ENCODE measurements at regions not wholly inside any gene's neighbourhood (a gene's known extent, or its start where the extent isn't known, plus 50 kb on each side); places are given as distances from the start of the nearest gene placed in this dataset.

DNA sequence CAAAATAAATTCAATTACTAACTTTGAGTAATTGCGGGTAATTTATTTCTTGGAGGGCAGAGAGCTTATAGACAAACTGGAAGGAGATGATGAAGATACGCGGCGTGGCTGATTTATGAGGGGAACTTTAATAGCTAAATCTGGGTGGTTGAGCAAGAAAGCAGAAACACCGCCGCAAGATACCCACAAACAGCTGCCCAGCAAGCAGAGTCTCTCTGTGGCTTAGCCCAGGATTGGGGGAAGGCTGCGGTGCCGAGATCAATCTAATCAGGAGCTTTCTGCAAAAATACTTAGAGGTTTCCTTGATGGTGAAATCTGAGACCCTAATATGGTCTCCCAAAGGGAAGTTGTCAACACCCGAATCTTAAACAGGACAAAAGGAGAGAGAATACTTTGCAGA lies 94.9 kb upstream of the MGMT start:
- FAIRE-seq (no peak), DNase-seq (ENCODE audit: low spot score) (no peak)

DNA sequence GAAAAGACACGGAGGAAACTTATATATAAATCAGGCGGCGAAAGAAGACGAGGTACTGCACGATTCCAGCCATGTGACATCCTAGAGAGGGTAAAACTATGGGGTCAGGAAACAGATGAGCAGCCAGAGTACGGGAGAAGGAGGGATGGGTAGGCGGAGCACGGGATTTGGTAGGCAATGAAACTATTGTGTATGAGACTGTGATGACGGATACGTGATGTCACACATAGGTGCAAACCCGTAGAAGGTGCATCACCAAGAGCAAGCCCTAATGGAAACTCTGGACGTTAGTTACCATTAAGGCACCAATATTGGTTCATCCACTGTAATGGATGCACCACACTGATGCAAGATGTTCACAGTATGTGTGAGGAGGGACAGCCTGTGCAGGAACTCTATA lies 93.8 kb upstream of the MGMT start:
- FAIRE-seq (no peak), DNase-seq (ENCODE audit: low spot score) (no peak)

DNA sequence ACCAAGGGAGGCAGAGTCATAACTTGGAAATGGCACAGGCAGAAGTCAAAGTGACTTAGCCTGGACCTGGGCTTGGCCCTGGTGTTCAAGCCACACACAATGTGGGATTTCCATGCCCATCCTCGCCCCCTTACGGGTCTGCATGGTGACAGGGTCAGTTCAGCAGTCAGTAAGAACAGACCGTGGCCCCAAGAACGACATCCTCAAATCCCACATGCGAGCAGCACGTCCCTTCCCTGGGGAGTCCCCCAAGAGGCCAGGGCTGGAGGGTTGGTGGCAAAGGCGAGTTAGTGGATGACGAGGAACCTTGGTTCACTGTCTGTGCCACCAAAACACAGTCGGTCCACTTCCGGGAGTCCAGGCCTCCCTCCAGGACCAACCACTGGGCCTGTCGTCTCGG lies 93.3 kb upstream of the MGMT start:
- FAIRE-seq: no peak

DNA sequence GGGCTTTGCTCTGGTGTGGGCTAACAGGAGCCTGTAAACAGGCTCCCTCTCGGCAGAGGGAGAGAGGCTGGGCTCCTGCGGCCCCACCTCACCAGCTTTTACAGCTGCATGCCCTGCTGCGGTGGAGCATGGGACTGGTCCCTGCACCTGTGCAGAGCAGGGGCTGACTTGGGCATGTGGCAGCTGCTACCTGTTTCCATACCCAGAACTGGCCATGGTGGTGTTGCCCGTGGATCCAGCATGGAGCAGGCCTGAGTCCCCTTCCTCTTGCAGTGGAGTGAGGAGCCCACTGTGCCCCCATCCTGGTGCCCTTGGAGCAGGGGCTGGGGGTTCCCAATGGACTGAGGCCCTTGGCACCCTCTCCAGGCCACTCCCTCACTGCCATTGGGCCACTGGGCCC lies 91.9 kb upstream of the MGMT start:
- FAIRE-seq: no peak

More for the DNA sequence above, 93.3 kb upstream of the MGMT start:
- DNase-seq (ENCODE audit: low spot score): no peak

DNA sequence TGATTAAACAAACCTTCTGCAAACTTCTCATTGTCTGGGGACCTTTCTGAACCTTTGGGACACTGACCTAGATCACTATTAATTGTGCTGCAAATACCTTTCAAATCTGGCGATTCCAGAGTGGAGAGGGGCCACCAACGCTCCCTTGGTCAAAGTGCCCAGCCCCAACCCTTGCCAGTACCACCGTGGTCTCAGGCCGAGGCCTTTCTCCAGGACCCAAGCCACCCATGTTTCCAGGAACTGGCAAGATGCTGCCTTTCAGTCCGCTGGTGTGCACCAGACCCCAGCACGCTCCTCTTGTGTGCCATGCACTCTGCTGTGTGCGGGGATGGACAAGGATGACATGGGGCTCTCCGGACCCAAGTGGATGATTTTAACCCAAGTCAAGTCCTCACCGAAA lies 91.1 kb upstream of the MGMT start:
- no peak for FAIRE-seq
- no peak for DNase-seq (ENCODE audit: low spot score)

More for the DNA sequence above, 91.9 kb upstream of the MGMT start:
- no peak for DNase-seq (ENCODE audit: low spot score)

DNA sequence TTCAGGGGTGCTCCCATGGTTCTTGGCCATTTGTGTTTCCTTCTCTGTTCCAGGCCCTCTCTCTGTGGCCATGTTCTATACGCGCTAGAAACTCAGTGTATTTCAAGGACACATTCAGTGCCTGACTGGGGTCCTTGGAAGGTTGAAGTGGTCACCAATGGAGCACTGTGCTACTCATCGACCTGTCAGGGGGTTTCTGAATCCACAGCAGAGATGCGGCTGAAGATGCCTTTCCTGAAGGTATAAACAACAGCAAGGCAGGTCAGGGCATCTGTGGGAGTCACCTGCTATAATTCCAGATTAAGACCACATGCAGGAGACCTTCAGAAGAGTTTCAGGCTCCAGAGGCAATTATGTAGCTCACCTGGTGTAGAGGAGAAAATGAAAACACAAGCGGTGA lies 86.8 kb upstream of the MGMT start:
- FAIRE-seq: no peak
- no peak for DNase-seq (ENCODE audit: low spot score)

DNA sequence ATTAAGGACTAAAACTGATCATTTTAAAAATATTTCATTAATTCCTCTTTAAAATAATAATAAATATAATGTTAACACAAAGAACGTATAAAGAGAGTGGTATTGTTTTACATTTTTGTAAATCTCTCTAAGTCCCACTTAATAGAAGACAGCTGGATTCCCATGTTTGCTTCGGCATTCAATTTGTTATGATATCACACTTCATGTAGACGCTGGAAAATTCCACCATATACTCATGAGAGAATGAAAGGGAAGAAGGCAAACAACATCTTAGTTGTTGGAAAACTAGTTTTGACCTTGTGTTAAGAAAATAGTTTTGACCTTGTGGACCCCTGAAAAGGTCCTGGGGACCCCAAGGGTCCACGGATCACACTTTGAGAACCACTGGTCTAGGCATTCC lies 85.3 kb upstream of the MGMT start:
- FAIRE-seq (no peak), DNase-seq (ENCODE audit: low spot score) (no peak)

DNA sequence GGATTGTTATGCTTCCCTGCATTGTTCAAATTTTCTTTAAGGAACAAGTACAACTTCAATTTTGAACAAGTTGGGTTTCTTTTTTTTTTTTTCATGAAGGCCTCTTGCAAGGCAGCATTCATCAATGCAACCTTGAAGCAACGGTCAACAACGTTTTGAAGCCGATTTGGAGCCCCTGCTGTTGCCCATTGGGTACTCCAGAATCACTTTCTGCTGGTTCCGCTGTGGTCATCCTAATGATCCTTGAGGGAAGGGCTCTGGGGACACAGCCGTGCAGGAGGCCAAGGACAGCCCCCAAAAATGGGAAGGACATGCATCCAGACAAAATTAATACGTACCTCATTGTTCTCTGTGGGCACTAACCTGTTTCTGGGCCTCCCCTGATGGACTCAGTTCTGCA lies 84.6 kb upstream of the MGMT start:
- FAIRE-seq (no peak), DNase-seq (ENCODE audit: low spot score) (no peak)

DNA sequence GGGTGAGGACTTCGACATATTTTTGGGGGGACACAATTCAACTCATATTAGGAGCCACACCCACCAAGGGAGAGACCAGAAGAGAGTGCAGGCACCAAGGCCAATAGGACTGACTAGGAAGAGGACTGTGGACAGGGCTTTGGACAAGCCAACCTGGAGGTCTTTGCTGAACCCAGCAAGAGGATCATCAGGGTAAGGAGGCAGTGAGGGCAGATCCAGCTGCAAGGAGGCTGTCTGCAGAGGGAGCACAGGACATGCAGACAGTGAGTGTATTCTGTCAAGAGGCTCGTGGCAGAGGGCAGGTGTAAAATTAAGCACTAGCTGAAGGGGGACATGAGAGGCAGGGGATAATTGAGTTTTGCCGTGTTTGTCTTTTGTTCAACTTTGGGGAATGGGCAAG lies 83.4 kb upstream of the MGMT start:
- DNase-seq (ENCODE audit: low spot score) (no peak), FAIRE-seq (no peak)

DNA sequence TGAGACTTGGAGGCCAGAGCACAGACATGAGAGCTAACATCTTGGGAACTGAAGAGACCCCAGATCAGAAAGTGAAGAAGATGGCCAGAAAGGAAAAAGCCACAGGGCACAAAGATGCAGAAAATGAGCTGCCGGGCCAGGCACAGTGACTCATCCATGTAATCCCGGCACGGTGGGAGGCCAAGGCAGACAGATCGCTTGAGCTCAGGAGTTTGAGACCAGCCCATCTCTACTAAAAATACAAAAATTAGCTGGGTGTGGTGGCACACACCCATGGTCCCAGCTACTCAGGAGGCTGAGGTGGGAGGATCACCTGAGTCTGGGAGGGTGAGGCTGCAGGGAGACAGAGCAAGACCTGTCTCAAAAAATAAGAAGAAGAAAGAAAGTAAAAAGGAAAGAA lies 81.4 kb upstream of the MGMT start:
- no peak for DNase-seq (ENCODE audit: low spot score)
- no peak for FAIRE-seq

DNA sequence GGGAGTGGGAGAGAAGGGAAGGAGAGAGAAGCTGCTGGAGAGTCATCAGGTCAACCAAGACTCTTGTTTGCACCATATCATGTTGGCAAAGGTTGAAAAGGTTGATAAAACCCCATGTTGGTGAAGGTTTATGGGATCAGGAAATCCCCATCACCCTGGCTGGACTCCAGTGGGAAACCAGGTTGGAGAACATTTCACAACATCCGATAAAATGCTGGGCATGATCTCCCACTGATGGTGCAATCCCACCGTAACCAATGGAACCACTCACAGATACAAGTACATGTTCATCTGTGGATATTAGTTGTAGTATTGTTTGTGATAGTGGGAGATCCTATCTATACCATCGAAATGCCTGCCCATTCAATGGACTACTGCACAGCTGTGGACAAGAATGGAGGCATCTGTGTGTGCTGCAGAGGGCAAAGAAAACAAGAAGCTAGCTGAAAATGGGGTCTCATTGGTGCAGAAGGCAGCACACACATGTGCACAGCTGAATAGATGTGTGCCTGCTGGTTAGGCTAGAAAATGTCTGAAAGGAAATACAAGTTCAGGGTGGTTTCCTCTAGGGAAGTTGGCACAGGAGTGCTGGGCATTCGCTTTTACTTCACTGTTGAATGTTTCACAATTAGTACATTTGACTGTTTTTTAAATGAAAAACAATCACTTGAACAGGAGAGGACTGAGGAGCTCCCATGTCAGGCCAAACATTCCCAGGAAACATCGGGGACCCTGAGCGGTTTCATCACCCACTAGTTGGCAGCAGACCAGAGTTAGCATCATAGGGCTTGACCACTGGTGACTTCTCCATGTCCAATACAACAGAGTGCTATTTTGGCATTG lies 80.4 kb upstream of the MGMT start:
- FAIRE-seq (no peak), DNase-seq (ENCODE audit: low spot score) (no peak)

DNA sequence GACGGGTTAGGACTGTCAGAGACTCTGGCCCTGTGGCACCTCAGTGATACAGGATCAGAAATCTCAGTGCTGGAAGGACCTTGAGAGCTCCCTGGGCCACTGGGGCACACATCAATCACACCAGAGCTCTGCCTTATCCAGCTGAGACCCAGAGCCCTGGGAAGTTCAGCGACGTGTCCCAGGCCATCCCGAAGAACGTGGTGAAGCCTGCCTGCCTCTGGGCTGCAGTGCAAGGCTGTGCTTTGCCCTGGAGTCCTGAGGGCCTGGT lies 79.8 kb upstream of the MGMT start:
- DNase-seq (ENCODE audit: low spot score) (no peak), FAIRE-seq (no peak)

DNA sequence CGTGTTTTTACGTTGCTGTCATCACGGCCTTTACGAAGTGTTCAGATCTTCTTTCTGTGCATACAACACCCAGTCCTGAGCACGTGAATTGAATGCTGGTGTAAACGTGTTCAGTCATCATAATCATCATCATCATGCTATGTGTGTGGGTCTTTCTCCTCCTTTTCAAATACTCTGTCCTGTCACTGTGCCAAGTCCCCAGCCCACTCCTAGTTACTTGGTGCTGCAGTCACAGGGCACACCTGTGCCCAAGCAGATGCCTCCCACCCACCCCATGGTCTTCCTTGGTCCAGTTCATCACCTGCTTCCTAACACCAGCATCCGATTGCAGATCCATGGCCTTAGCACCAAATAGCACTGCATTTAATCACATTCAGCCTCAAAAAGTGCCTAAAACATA lies 78.6 kb upstream of the MGMT start:
- DNase-seq (ENCODE audit: low spot score) (no peak), FAIRE-seq (no peak)

DNA sequence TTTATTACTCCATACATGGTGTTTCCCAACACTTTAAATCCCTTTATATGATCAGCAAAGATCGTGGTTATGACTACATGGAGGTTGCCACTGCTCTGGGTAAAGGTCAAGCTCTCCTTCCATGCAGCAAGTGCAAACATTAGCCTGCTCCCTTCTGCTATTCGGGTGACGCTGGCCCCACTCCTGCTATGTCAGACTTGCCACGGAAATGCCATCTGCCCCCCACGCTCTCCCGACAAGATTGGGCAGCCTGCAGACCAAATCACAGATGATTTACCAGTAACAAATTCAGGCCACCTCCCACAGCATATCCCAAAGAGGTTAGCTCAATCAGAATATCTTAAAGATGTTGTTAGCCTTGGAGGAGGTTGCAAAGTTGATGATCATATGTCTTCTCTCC lies 77.8 kb upstream of the MGMT start:
- DNase-seq (ENCODE audit: low spot score) (no peak), FAIRE-seq (no peak)

DNA sequence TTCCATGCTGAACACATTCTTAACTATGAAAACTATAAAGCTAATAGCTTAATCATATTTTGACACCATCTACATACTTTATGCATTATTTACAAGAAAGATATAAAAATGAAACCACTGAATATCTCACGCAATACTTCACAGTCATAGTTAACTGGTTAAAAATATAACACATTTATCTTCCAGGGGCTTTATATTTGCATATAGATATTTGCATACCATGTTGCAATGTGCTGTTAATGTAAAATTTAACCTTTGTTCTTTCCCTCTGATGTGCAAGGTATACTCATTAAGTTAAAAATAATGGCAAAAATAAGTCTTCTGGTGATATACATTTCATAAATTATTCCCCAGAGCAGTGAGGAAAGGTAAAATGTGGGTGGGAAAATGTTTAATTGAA lies 76.9 kb upstream of the MGMT start:
- DNase-seq (ENCODE audit: low spot score): no peak
- no peak for FAIRE-seq

DNA sequence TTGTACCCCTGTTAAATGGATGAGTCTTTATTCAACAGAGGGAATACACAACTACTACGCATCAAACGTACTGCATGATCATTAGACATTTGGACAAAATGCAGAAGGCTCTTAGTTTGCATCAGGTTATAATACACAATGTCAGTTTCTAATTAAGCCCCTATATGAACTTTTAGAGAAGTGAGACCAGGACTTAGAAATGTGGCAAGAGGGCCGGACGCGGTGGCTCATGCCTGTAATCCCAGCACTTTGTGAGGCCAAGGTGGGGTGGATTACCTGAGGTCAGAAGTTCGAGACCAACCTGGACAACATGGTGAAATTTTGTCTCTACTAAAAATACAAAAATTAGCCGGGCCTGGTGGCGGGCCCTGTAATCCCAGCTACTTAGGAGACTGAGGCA lies 76.3 kb upstream of the MGMT start:
- FAIRE-seq: no peak
- no peak for DNase-seq (ENCODE audit: low spot score)

DNA sequence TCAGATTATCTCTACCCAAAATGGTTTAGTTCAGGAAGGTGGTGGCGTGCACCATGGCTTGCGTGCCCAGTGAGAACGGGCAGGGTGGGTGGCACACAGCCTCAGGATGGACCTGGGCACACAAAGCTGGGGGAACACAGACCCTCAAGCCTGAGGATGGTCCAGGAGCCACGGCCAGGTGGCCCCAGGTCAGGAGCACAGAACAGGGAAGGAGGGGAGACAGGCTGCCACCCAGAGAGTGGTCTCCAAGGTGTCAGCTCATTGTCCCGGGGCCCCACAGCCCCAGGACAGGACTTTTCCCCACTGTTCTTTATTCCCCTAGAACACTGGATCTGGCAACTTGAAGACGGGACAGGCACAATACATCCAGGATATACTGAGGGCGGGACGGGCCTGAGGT lies 75.6 kb upstream of the MGMT start:
- FAIRE-seq (no peak), DNase-seq (ENCODE audit: low spot score) (no peak)

DNA sequence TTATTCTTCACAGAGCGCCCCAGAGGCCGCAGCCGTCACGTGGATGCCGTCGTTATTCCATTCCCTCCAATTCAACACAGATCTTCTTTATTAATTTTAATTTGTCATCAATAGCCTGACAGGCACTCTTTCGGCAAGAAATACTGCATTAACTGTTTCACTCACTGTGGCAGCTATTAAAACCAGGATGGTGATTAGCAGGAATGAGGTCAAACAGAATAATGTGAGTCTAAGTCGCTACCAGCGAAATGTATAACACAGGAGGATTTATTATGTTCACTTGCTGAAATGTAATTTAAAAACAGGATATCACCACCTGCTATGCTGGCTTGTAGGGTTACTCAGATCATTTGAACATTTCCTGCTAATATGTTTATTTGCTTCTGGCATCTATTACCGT lies 74.2 kb upstream of the MGMT start:
- FAIRE-seq: no peak
- DNase-seq (ENCODE audit: low spot score): no peak

DNA sequence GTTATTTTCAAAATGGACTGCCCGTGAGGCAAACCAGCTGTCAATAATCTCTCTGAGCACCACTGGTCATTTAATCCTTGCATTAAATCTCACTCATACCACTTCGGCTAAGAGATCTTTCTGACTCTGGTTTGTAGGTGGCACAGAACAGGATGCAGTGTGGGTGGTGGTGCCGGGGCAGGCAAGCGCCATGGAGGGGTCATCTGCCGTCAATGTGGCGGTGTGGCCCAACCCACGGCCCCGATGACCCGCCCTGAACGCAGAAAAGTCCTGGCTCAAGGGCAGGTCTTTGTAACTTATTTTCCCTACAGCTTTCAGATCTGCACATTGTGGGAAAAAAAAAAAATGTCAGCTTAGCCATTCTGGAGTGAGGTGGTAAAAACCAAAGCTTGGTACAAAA lies 73.2 kb upstream of the MGMT start:
- no peak for FAIRE-seq

DNA sequence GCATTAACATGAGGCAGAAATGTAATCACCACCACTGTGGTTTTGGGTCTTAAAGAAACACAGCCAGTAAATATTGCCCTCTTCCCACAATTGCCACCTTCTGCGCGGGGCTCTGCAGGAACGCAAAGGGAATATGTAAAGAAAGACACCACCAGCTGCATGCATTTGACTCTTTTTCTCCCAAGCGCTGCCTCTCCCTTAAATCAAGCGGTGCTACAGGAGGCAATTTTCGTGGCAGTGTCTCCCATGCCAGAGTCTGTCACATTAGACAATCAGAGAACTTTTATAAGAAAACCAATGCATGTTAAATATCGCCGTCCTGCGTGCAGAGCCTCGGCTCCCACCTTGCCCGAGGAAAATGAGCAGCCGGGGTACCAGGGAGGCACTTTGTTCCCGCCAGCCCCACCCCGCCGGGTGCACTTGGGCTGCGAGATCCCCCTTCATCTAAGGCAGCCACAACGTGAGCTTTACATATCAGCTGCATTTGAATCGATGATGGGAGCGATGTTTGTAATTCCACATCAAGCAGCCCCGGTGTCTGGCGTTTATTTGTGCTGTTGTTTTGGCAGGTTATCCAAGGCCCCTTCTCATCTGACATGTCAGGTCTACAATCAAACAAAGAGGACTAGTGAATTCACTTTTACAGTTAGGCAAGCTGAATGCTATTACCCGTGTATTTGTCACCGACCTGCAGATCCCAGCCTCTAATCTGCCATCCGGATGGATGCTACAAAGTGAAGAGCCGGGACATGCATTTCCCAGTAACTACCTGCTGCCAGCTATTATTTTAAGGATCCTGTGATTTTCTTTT lies 72.3 kb upstream of the MGMT start:
- DNase-seq (ENCODE audit: low spot score) (no peak), FAIRE-seq (no peak)

More for the DNA sequence above, 73.2 kb upstream of the MGMT start:
- no peak for DNase-seq (ENCODE audit: low spot score)

DNA sequence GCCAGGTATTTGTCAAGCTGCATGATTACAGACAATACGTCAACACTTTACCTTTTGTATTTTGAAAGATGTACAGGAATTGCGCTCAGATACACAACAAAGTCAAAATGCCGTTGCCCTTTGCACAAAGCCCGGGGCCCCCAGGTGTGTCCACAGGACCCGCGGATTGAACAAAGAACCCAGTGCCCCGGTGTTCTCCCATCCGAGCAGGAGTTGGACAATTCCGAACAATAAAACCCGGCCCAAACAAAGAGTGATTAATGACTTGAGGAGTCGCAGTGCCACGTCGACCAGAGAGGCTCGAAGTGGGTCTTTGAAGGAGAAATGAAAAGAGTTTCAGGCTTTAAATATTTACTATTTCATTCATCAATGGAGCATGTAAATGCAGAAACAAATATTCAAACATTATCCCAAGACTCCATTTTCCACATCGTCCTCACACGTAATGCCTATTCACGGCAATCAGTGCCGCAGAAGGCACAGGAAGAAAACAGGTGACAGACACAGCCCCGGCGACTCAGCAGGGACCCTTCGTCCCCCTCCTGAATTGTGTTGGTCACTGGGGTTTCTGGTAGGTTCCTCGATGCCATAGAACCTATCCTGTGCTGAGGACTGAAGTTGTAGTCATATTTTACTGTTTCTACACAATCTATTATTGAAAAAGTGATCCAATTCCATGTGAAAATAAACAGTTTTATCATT lies 70.9 kb upstream of the MGMT start:
- no peak for FAIRE-seq
- no peak for DNase-seq (ENCODE audit: low spot score)

DNA sequence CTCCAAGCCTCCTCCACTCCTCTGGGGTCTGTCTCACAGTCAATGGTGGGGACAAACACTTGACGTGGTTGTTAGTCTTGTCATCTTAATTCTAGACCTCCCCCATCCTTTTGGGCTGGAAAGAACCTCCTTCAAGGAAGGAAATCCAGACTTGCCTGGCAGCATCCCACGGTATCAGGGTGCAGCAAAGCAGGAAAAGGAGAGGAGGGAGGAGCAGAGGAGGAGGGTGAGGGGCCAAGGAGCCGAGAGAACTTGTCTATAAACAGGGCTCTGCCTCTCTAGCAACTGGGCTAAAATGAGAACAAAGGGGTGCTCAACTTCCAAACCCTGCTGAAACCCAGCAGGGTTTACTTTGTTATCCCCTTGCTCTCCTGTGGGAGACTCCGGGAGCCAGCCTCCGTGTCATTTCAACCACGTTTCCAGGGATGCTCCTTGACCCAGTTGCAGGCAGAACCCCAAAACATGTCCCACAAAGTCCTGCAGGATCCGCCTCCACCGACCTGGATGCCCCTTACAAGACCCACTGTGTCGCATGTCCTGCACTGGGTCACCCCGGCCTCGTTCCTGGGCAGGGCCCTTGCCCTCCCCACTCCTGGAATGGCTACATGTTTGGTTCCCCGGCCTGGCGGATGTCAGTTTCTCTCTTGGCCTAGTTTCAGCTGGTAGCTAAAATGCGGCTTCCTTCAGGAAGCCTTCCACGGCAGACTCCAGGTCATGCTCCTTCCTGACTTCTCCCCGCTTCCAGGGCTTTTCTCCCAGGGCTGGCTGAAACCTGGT lies 69.7 kb upstream of the MGMT start:
- FAIRE-seq: no peak
- no peak for DNase-seq (ENCODE audit: low spot score)

Measured in urothelium cell line (cell line).